Activated T-helper 2 cell treated with anti-CD3 and anti-CD28 coated beads, Interferon-gamma antibody, Interleukin-2, Interleukin-4, amounts not matched to agents 10 μg/mL and 5 μg/mL and 100 μg/mL, durations not matched to agents 14 hours and 24 hours and 36 hours (primary cell): ENCODE measurements at regions not wholly inside any gene's neighbourhood (a gene's known extent, or its start where the extent isn't known, plus 50 kb on each side); places are given as distances from the start of the nearest gene placed in this dataset.
"Not testable (repeated sequence)": the region's sequence is repeated elsewhere in the genome, so short reads cannot be mapped to it uniquely, and the experiment has no call there.

Experiments used
- DNase-seq: peaks from one replicate; pipeline ENCODE4 v3.0.0; 2021; ENCODE audit warnings: low spot score
- H3K27ac Mint-ChIP-seq: one replicate; pipeline ENCODE4 v1.8.0; 2021; ENCODE audit warnings: mixed read lengths
- H3K27me3 Mint-ChIP-seq: one replicate; pipeline ENCODE4 v1.8.0; 2021; ENCODE audit warnings: low read depth, mixed read lengths
- H3K36me3 Mint-ChIP-seq: one replicate; pipeline ENCODE4 v1.8.0; 2021; ENCODE audit warnings: low read depth, mixed read lengths
- H3K4me1 Mint-ChIP-seq: one replicate; pipeline ENCODE4 v1.8.0; 2021; ENCODE audit warnings: low read depth, mixed read lengths
- H3K4me3 Mint-ChIP-seq: one replicate; pipeline ENCODE4 v1.8.0; 2021; ENCODE audit warnings: low read depth, mild to moderate bottlenecking, moderate library complexity, mixed read lengths
- H3K9me3 Mint-ChIP-seq: one replicate; pipeline ENCODE4 v1.8.0; 2021; ENCODE audit warnings: mixed read lengths
- intact Hi-C: fragments of 100-400 bp; cut with micrococcal nuclease; formaldehyde crosslinking; loops from one replicate; pipeline ENCODE4 v1.15.1; 2023

DNA sequence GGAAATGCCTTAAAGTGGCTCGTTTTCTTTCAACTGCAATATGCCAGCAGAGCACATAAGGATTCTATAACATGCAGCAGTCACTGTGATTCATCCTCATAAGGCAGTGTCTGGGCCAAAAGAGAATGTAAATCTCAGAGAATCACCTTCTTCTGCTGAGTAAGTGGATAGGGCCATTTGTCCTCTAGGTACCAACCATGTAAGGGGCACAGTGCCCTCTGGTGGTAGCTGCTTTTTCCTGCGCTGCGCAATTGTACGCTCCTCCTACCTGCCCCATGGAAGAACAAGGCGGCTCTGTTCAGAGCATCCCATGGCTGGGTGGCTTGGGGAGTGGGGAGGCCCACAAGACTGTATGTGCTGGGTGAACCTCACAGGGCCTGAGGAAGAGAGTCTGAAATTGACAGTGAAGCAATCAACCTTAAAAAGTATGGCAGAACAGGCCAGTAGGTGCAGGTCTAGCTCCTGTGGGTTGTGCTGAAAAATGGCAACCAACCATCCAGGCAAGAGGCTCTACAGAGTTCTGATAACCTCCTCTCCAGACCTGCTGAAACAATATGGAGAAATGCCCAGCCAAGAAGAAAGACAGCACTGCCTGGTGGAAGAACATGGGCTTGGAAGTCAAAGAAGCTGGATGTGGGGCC lies 78.6 kb upstream of the C10orf90 start:
- DNase-seq = peak; percentile 14
- H3K27ac Mint-ChIP-seq = no peak overlapping the region
- H3K27me3 Mint-ChIP-seq = no peaks in the 10 kb centered on the region
- H3K4me3 Mint-ChIP-seq = no peak overlapping the region
- H3K36me3 Mint-ChIP-seq = no peaks in the 10 kb centered on the region
- H3K4me1 Mint-ChIP-seq = no peaks in the 10 kb centered on the region
- intact Hi-C loops = no loop called here
- no peaks in the 10 kb centered on the region for H3K9me3 Mint-ChIP-seq

DNA sequence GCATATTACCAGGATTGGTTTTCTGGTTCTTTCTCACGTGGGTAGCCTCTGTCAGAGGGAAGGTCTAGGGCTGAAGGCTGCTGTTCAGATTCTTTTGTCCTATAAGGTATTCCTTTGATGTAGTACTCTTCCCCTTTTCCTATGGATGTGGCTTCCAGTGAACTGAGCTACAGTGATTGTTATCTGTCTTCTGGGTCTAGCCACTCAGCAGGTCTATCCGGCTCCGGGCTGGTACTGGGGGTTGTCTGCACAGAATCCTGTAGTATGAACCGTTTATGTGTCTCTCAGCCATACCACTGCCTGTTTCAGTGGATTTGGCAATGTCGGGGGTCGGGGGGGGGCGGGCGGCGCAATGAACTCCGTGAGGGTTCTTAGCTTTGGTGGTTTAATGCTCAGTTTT lies 84.5 kb upstream of the C10orf90 start:
- Mint-ChIP-seq H3K4me3 (no peak overlapping the region), H3K4me1 (no peaks in the 10 kb centered on the region), H3K36me3 (no peaks in the 10 kb centered on the region), H3K27me3 (no peaks in the 10 kb centered on the region), H3K27ac (no peak overlapping the region), H3K9me3 (peaks cover 7% of the 10 kb centered on the region)
- intact Hi-C loops = no loop called here
- DNase-seq = no peak

DNA sequence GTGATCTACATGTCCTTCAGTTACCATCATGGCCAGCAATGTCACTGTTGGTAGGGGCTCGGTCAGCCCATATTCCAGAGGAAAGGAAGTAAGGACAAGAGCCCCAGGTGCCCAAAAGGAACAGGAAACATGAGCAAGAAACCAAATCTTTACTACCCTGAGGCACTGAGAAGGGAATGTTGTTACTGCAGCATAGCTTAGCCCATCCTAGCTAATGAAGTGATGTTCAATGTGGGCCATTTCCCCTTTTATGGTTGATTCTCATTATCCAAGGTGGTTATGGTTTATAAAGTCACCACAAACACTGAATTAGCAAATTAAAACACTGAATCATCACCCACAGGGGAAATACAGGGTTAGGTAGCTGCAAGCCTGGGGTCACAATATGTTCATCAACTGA lies 88.4 kb upstream of the C10orf90 start:
- Mint-ChIP-seq H3K4me3 (no peak overlapping the region), H3K27me3 (no peaks in the 10 kb centered on the region), H3K36me3 (no peaks in the 10 kb centered on the region), H3K4me1 (no peaks in the 10 kb centered on the region), H3K27ac (no peak overlapping the region), H3K9me3 (peaks cover 20% of the 10 kb centered on the region)
- intact Hi-C loops = no loop called here
- DNase-seq = no peak

DNA sequence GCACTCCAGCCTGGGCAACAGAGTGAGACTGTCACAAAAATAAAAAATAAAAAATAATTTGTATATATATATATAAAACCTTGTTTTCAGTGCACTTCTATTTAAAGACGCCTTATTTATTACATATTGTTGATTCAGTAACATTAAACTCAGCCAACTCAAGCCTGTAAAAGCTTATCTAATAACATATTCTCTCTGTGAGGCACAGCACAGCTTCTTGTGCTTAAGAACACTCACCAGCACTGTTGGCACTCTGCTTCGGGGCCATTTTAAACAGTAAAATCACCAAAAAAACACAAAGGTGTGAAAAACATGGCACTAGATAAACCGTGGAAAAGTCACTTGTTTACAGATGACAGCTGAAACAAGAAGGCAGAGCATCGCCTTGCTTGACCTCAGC lies 89.0 kb upstream of the C10orf90 start:
- no peaks in the 10 kb centered on the region for H3K4me1 Mint-ChIP-seq
- no peak for DNase-seq
- peaks cover 27% of the 10 kb centered on the region for H3K9me3 Mint-ChIP-seq
- no peaks in the 10 kb centered on the region for H3K36me3 Mint-ChIP-seq
- H3K4me3 Mint-ChIP-seq = no peak overlapping the region
- H3K27me3 Mint-ChIP-seq = no peaks in the 10 kb centered on the region
- H3K27ac Mint-ChIP-seq = no peak overlapping the region
- intact Hi-C loops = no loop called here

DNA sequence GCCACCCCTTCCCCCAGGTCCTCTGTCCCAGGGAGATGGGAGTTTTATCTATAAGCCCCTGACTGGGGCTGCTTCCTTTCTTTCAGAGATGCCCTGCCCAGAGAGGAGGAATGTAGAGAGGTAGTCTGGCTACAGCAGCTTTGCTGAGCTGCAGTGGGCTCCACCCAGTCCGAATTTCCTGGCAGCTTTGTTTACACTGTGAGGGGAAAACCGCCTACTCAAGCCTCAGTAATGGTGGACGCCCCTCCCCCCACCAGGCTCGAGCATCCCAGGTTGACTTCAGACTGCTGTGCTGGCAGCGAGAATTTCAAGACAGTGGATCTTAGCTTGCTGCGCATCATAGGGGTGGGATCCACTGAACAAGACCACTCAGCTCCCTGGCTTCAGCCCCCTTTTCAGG lies 96.2 kb upstream of the C10orf90 start:
- H3K4me1 Mint-ChIP-seq, H3K36me3 Mint-ChIP-seq, H3K27ac Mint-ChIP-seq, intact Hi-C loops, H3K27me3 Mint-ChIP-seq, DNase-seq, H3K4me3 Mint-ChIP-seq: not testable (repeated sequence)
- peaks cover 27% of the 10 kb centered on the region for H3K9me3 Mint-ChIP-seq

DNA sequence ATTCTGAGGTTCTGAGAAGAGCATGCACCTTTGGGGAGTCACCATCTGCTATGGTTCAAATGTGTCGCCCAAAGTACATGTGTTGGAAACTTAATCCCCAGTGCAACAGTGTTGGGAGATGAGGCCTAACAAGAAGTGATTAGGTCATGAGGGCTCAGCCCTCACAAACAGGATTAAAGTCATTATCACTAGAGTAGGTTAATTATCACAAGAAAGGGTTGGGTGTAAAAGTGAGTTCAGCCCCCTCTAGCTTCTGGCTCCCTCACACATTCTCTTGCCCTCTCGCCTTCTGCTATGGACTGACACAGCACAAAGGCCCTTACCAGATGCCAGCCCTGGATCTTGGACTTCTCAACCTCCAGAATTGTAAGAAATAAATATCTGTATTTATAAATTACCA lies 100.3 kb upstream of the C10orf90 start:
- H3K36me3 Mint-ChIP-seq = no peaks in the 10 kb centered on the region
- no peaks in the 10 kb centered on the region for H3K4me1 Mint-ChIP-seq
- no peaks in the 10 kb centered on the region for H3K27me3 Mint-ChIP-seq
- intact Hi-C loops = no loop called here
- no peak overlapping the region for H3K4me3 Mint-ChIP-seq
- peaks cover 7% of the 10 kb centered on the region for H3K9me3 Mint-ChIP-seq
- no peak for DNase-seq
- H3K27ac Mint-ChIP-seq = no peak overlapping the region

DNA sequence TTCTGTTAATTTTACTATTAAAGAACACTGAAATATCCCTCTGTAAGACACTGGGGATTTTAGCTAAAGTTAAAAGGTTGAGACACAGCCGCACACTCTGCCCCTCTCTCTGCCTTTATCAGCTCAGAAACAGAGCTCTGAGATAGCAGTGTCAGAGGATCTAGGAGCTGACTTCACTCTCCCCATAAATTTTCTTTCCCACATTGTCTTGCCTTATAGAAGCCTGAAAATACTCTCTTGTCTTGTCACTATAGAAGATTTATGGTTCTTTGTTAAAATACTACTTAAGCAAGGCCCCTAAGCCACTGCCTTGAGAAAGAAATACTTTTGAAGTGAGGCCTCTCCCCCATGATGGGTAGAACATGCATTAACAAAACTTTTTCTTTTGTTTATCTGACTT lies 105.7 kb upstream of the C10orf90 start:
- H3K4me1 Mint-ChIP-seq = no peaks in the 10 kb centered on the region
- H3K4me3 Mint-ChIP-seq = no peak overlapping the region
- H3K36me3 Mint-ChIP-seq = no peaks in the 10 kb centered on the region
- no peaks in the 10 kb centered on the region for H3K27me3 Mint-ChIP-seq
- intact Hi-C loops = no loop called here
- no peak overlapping the region for H3K27ac Mint-ChIP-seq
- no peaks in the 10 kb centered on the region for H3K9me3 Mint-ChIP-seq
- no peak for DNase-seq

DNA sequence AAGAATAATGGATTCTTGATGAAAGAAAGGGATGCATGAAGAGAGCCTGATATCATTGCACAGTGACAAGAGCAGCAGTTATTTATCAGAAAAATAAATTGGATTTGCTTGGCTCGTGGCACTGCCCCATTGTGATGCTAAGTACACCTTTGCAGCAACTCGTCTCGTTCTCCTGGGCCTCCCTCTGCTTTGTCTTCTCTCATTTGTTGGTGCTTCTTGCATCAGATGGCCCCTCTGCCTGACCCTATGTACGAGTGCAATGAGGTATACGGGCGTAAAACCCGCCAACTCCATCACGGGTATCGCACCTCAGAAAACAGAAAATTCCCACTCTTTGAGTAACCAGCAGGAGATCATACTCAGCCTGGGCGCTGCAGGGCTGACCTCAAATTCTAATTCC lies 107.2 kb upstream of the C10orf90 start:
- H3K36me3 Mint-ChIP-seq = no peaks in the 10 kb centered on the region
- no peaks in the 10 kb centered on the region for H3K27me3 Mint-ChIP-seq
- H3K27ac Mint-ChIP-seq = no peak overlapping the region
- no peaks in the 10 kb centered on the region for H3K9me3 Mint-ChIP-seq
- H3K4me3 Mint-ChIP-seq = no peak overlapping the region
- DNase-seq = no peak
- H3K4me1 Mint-ChIP-seq = no peaks in the 10 kb centered on the region
- intact Hi-C loops = no loop called here

DNA sequence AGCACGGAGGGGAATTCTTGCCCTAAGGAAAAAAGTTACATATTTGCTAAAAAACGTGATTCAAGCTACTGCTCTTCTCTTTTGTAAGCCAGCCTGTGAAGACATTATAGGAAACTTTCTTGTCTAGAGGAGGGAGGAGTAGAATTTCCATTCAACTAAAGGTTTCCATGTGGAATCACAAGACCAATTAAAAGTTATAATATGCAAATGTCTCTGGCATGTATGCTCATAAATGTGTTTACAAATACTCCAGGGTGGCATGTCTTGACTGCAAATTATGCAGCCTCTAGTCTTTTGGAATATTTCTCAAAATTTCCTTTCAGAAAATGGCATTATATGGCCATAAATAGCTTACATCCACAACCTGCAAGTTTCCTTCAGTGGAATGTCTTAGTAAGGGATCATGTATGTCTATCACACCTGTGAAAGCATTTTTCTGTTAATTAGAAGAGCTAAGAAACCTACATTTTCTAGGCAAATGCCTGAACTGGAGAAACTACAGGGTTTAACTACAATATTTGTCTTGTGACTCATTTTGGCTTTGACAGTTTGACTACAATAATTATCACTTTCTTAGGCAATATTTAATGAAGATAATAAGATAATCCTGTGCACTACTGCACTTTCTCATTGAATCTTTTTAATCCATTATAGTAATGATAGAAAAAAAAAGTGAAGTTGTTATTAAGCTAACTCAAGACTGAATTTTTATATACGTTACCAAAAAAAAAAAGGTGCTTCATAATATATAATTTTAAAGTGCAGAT lies 111.1 kb upstream of the C10orf90 start:
- DNase-seq = no peak
- H3K9me3 Mint-ChIP-seq = no peaks in the 10 kb centered on the region
- H3K36me3 Mint-ChIP-seq = no peaks in the 10 kb centered on the region
- intact Hi-C loops = no loop called here
- H3K4me3 Mint-ChIP-seq = no peak overlapping the region
- H3K4me1 Mint-ChIP-seq = no peaks in the 10 kb centered on the region
- H3K27ac Mint-ChIP-seq = no peak overlapping the region
- H3K27me3 Mint-ChIP-seq = no peaks in the 10 kb centered on the region

DNA sequence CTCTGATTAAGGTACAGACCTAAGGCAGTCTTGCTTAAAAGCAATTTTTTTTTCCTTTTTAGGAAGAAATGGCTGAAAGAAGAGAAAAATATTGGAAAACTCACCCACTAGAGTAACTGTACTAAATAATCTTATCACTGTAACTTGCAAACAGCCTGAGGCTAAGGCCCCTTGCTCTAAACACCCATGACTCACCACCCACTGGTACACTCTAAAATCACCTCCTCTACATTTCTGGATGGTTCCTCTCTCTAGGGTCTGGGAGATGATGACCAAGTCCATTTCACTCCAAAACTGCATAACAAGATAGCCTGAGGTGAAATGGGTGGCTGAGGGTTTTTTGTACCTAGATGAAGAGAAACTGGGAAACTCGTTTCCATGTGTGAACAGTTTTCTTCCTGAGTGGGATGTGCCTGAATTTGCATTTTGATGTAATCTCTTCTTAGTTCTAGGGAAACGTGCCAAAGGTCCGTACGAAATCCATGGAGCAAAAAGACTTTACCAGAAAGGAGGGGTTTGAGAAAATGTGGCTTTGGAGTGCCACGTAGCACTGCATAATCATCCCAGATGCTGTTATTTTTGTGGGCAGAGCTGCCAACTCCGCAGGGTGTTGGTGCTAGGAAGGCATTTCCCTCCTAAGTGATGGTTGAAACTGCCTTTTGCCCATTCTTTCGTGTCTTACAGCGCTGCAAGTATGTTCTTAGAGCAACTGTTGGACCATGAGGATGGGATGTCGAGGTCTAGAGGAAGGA lies 113.5 kb upstream of the C10orf90 start:
- H3K27me3 Mint-ChIP-seq = no peaks in the 10 kb centered on the region
- no peaks in the 10 kb centered on the region for H3K9me3 Mint-ChIP-seq
- intact Hi-C loops = no loop called here
- H3K4me3 Mint-ChIP-seq = no peak overlapping the region
- DNase-seq = no peak
- H3K36me3 Mint-ChIP-seq = no peaks in the 10 kb centered on the region
- no peaks in the 10 kb centered on the region for H3K4me1 Mint-ChIP-seq
- no peak overlapping the region for H3K27ac Mint-ChIP-seq

DNA sequence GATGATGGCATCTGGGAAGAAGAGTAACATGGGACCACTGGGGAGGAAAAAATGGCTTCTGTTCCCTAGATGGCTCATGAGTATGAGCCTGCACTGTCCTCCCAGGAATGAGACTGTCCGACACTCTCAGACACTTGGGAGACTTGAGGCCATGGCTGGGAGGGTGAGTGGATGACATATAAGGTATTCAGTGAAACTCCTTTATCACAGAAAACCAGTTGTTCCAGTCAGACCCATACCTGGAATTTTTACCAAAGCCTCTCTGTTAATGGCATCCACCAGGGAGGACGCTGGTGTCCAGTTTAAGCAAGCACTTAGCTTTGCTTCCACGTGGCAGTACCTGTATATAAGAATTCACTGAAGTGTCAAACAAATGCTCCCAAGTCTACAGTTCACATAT lies 116.7 kb upstream of the C10orf90 start:
- no peaks in the 10 kb centered on the region for H3K36me3 Mint-ChIP-seq
- peaks cover 7% of the 10 kb centered on the region for H3K9me3 Mint-ChIP-seq
- H3K4me3 Mint-ChIP-seq = no peak overlapping the region
- intact Hi-C loops = no loop called here
- no peaks in the 10 kb centered on the region for H3K4me1 Mint-ChIP-seq
- H3K27me3 Mint-ChIP-seq = no peaks in the 10 kb centered on the region
- no peak for DNase-seq
- no peak overlapping the region for H3K27ac Mint-ChIP-seq

DNA sequence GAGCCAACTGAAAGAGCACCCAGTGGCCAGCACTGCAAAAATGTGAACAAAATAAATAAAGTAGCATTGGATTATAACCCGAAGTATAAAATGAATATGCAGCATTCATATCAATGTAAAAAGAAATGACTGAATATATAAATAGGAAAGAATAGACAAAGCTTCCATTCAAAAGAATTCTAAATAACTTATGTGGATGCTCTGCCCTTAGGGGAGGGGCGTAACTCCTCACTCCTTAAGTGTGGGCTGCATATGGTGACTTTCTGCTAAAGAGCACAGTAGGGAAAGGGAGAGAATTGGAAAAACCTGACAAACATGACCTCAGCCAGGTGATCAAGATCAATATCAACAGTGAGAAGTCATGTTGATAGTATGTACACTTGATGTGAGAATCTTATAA lies 109.9 kb upstream of the DOCK1 start:
- Mint-ChIP-seq H3K9me3 (peaks cover 25% of the 10 kb centered on the region), H3K4me1 (no peaks in the 10 kb centered on the region), H3K27me3 (no peaks in the 10 kb centered on the region), H3K4me3 (no peak overlapping the region), H3K36me3 (no peaks in the 10 kb centered on the region), H3K27ac (no peak overlapping the region)
- DNase-seq = no peak
- intact Hi-C loops = no loop called here

DNA sequence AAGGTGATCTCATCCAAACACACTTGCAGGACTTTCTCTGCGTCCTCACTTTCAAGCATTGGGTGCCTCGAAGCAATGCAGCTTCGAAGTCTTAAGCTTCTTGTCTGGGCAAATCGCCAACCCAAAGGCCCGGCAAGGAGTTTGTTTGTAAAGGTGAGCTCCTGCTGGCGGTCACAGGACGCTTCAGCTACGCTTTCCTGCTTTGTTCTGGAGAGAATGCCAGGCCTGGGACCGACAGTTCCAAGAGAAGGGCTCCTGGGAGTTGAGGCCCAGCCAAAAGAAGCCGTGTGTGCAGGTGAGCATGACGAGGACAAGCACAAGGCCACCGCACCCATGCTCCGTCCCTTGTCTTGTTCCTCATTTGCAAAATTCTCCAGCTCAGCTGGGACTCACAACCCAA lies 106.6 kb upstream of the DOCK1 start:
- no peak for DNase-seq
- intact Hi-C loops = no loop called here
- H3K9me3 Mint-ChIP-seq = peaks cover 16% of the 10 kb centered on the region
- no peak overlapping the region for H3K27ac Mint-ChIP-seq
- H3K4me1 Mint-ChIP-seq = no peaks in the 10 kb centered on the region
- no peaks in the 10 kb centered on the region for H3K36me3 Mint-ChIP-seq
- H3K27me3 Mint-ChIP-seq = no peaks in the 10 kb centered on the region
- H3K4me3 Mint-ChIP-seq = no peak overlapping the region
